B cell (primary cell): ENCODE measurements at regions not wholly inside any gene's neighbourhood (a gene's known extent, or its start where the extent isn't known, plus 50 kb on each side); places are given as distances from the start of the nearest gene placed in this dataset.

Source experiments
- ATAC-seq: fragments of 200-7000 bp; cut with Tn5 transposase; one replicate; pipeline ENCODE4 v1.10.0; 2021; ENCODE audit warnings: low read depth, mild to moderate bottlenecking, moderate number of reproducible peaks, moderate library complexity
- CTCF ChIA-PET: fragments of 350-600 bp; sonication (Branson Sonifier 250); formaldehyde crosslinking; loops from one replicate; lab custom pipeline; 2021; ENCODE audit warnings: antibody characterized with exemption, inconsistent platforms; lab: Charles Lee
- POLR2A ChIA-PET: fragments of 350-600 bp; sonication (Branson Sonifier 250); formaldehyde crosslinking; loops from one replicate; lab custom pipeline; 2021; ENCODE audit warnings: antibody characterized with exemption; lab: Charles Lee
- DNase-seq: peaks from one replicate; pipeline ENCODE4 v3.0.0; 2013
- H2AFZ ChIP-seq: 2 replicates; pipeline ENCODE4 v1.6.1; 2012; ENCODE audit warnings: mild to moderate bottlenecking, low read depth, low read length; ENCODE audit not compliant: insufficient read depth, poor library complexity, severe bottlenecking
- H3K27ac ChIP-seq, 2 donors: 1 replicate in 1 of 2; 2 replicates in 1 of 2; pipeline ENCODE4 v1.5.1; 2012 to 2013; ENCODE audit warnings: low read length in 2 of 2, mild to moderate bottlenecking in 2 of 2, moderate library complexity in 1 of 2
- H3K27me3 ChIP-seq, 4 experiments: fragments of 200-600 bp in 1 of 4; sonication (generic) in 1 of 4; replicated peaks in 1 of 4; 1 replicate in 2 of 4; 2 replicates in 2 of 4; pipeline versions ENCODE4 v1.6.1 to v1.7.0; 2013 to 2016; ENCODE audit warnings: low read length in 3 of 4, mild to moderate bottlenecking in 2 of 4, mixed read lengths in 1 of 4, moderate library complexity in 1 of 4; ENCODE audit not compliant: insufficient read depth in 4 of 4, control insufficient read depth in 3 of 4; ENCODE audit errors: control extremely low read depth in 1 of 4
- H3K36me3 ChIP-seq, 2 experiments: replicated peaks in 1 of 2; 1 replicate in 1 of 2; 2 replicates in 1 of 2; pipeline versions ENCODE4 v1.6.1 to v1.7.1; 2013; ENCODE audit warnings: low read length in 1 of 2; ENCODE audit not compliant: insufficient read depth in 2 of 2, control insufficient read depth in 1 of 2; ENCODE audit errors: control extremely low read depth in 1 of 2, extremely low read depth in 1 of 2
- H3K4me1 ChIP-seq, 2 donors: fragments of 200-600 bp in 1 of 2; sonication (generic) in 1 of 2; 1 replicate in 1 of 2; 2 replicates in 1 of 2; pipeline versions ENCODE4 v1.5.1 to v1.6.1; 2013 to 2017; ENCODE audit warnings: low read length in 2 of 2; ENCODE audit not compliant: control insufficient read depth in 2 of 2, insufficient read depth in 2 of 2
- H3K4me2 ChIP-seq: replicated peaks from 2 replicates; pipeline ENCODE3; 2012; ENCODE audit warnings: mild to moderate bottlenecking, low read depth, low read length; ENCODE audit not compliant: poor library complexity, severe bottlenecking
- H3K4me3 ChIP-seq, 5 experiments: fragments of 200-600 bp in 1 of 5; sonication (generic) in 1 of 5; 1 replicate in 3 of 5; 2 replicates in 2 of 5; pipeline versions ENCODE4 v1.5.1 to v1.7.0; 2011 to 2016; ENCODE audit warnings: low read length in 4 of 5, mild to moderate bottlenecking in 4 of 5, low read depth in 2 of 5, control low read depth in 1 of 5, moderate library complexity in 1 of 5; ENCODE audit not compliant: insufficient read depth in 1 of 5; ENCODE audit errors: control extremely low read depth in 1 of 5, extremely low read depth in 1 of 5
- H3K79me2 ChIP-seq: fragments of 200-600 bp; sonication (generic); one replicate; pipeline ENCODE4 v1.6.0; 2016; ENCODE audit warnings: low read length; ENCODE audit not compliant: control insufficient read depth, insufficient read depth
- H3K9ac ChIP-seq: fragments of 200-600 bp; sonication (generic); 2 replicates; pipeline ENCODE4 v1.6.1; 2017; ENCODE audit warnings: mild to moderate bottlenecking, low read length, moderate library complexity
- H3K9me3 ChIP-seq, 3 donors: one replicate each; pipeline versions ENCODE4 v1.6.1 to v1.7.1; 2013; ENCODE audit warnings: low read length in 2 of 3; ENCODE audit not compliant: control insufficient read depth in 2 of 3, insufficient read depth in 1 of 3; ENCODE audit errors: control extremely low read depth in 1 of 3
- H4K20me1 ChIP-seq: 2 replicates; pipeline ENCODE4 v1.6.0; 2012; ENCODE audit warnings: mild to moderate bottlenecking, low read length; ENCODE audit not compliant: insufficient read depth, control insufficient read depth, poor library complexity, severe bottlenecking
- H3K27ac Mint-ChIP-seq: one replicate; pipeline ENCODE4 v1.8.0; 2021; ENCODE audit warnings: mixed read lengths
- H3K27me3 Mint-ChIP-seq: one replicate; pipeline ENCODE4 v1.8.0; 2021; ENCODE audit warnings: mixed read lengths
- H3K4me1 Mint-ChIP-seq: one replicate; pipeline ENCODE4 v1.8.0; 2021; ENCODE audit warnings: mixed read lengths
- H3K4me3 Mint-ChIP-seq: one replicate; pipeline ENCODE4 v1.8.0; 2021; ENCODE audit warnings: mixed read lengths
- H3K9me3 Mint-ChIP-seq: one replicate; pipeline ENCODE4 v1.8.0; 2022; ENCODE audit warnings: mixed read lengths; ENCODE audit not compliant: insufficient read depth
- CTCF ChIP-seq: fragments of 200-600 bp; IDR thresholded peaks from one replicate; pipeline ENCODE4 v1.8.0; 2022; ENCODE audit warnings: antibody characterized with exemption, mild to moderate bottlenecking
- EZH2 ChIP-seq: IDR thresholded peaks from 2 replicates; pipeline ENCODE4 v1.6.1; 2012; ENCODE audit warnings: borderline replicate concordance, low read depth, mild to moderate bottlenecking, moderate library complexity, low read length; ENCODE audit not compliant: insufficient read depth, poor library complexity, severe bottlenecking
- WGBS: methylation state at CpG from one replicate; pipeline ENCODE4 v1.1.5; 2013; ENCODE audit warnings: missing lambda C conversion rate; ENCODE audit not compliant: insufficient coverage; 5-methylcytosine and 5-hydroxymethylcytosine counted together
- intact Hi-C: fragments of 100-400 bp; cut with micrococcal nuclease; formaldehyde crosslinking; loops from one replicate; pipeline ENCODE4 v1.10.0; 2022

DNA sequence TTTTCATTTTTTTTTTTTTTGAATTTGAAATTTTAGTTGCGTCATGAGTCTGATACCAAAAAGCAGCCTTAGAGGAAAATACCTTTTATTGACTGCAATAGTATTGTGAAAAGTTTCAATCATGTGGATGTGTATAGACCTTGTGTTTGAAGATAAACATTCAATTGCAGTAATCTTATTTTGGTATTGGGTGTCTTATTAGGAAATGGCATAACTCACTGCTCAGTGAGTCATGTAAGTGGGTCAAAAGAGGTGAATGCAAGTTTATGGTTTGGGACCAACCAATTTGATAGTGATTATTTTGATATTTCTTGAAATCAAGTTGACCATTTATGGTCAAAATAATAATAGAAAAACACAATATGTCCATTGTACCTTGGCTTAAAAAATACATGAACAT is 627.8 kb upstream of the SLIT2 start:
- Mint-ChIP-seq H3K27me3 (no peaks in the 10 kb centered on the region), H3K4me3 (no peak overlapping the region), H3K9me3 (peaks cover 2% of the 10 kb centered on the region), H3K27ac (no peak overlapping the region), H3K4me1 (no peaks in the 10 kb centered on the region)
- Histone ChIP-seq H3K36me3 (no peaks in the 10 kb centered on the region), H2AFZ (no peak overlapping the region), H3K9ac (no peak overlapping the region), H3K27me3 (no peaks in the 10 kb centered on the region), H3K79me2 (no peaks in the 10 kb centered on the region), H3K27ac (no peak overlapping the region), H3K9me3 (peaks cover 0 to 2% (median 0%) of the 10 kb centered on the region in 3 donors), H3K4me3 (no peak overlapping the region), H4K20me1 (no peaks in the 10 kb centered on the region), H3K4me1 (no peaks in the 10 kb centered on the region), H3K4me2 (no peak overlapping the region)
- ChIA-PET POLR2A (no interaction called here), CTCF (no interaction called here)
- DNase-seq: no peak
- no peak for TF ChIP-seq CTCF
- TF ChIP-seq EZH2: no peak
- no peak for ATAC-seq
- no CpG with 5 or more reads among the region's 1 CpG for WGBS
- intact Hi-C loops: no loop called here

GRCh38 chr4:19615086-19615689 is 636.5 kb upstream of the SLIT2 start:
- CTCF ChIA-PET: no interaction called here
- no peaks in the 10 kb centered on the region for H3K27me3 ChIP-seq
- no peaks in the 10 kb centered on the region for H3K4me1 ChIP-seq
- no peak overlapping the region for H3K9ac ChIP-seq
- H3K27me3 Mint-ChIP-seq: no peaks in the 10 kb centered on the region
- TF ChIP-seq EZH2 (no peak), CTCF (no peak)
- peaks cover 1 to 12% (median 5%) of the 10 kb centered on the region in 3 donors for H3K9me3 ChIP-seq
- H3K36me3 ChIP-seq: no peaks in the 10 kb centered on the region
- no peak overlapping the region for H3K27ac Mint-ChIP-seq
- no peak for DNase-seq
- H3K79me2 ChIP-seq: no peaks in the 10 kb centered on the region
- H3K4me1 Mint-ChIP-seq: no peaks in the 10 kb centered on the region
- POLR2A ChIA-PET: no interaction called here
- H3K4me3 Mint-ChIP-seq: no peak overlapping the region
- intact Hi-C loops: no loop called here
- H3K9me3 Mint-ChIP-seq: peaks cover 2% of the 10 kb centered on the region
- no peak overlapping the region for H3K27ac ChIP-seq
- no peaks in the 10 kb centered on the region for H4K20me1 ChIP-seq
- no peak overlapping the region for H2AFZ ChIP-seq
- no peak overlapping the region for H3K4me3 ChIP-seq
- WGBS: 90% methylated on average over 5 of the region's 5 CpGs
- no peak for ATAC-seq
- no peak overlapping the region for H3K4me2 ChIP-seq
